ENCODE measurements at regions not wholly inside any gene's neighbourhood (a gene's known extent, or its start where the extent isn't known, plus 50 kb on each side); places are given as distances from the start of the nearest gene placed in this dataset.

DNA sequence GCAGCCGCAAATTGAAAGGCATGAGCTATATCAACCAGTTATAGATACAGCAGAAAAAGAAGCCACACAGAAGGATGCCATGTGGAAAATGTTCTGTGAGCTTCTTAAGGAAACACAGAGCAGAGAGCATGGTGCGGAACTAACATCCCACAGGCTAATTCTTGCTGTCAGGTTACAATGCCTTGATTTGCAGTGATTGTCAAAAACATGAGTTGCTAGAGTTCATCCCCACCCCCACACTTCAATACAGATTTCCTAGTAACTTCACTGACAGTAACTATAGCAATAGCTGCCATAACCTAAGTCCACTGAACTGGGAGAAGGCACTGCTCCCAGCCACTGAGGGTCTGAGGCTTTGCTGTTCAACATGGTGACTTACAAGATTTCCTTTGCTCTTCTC, 821.6 kb downstream of the SQOR start:
- FAIRE-seq, result no peak

DNA sequence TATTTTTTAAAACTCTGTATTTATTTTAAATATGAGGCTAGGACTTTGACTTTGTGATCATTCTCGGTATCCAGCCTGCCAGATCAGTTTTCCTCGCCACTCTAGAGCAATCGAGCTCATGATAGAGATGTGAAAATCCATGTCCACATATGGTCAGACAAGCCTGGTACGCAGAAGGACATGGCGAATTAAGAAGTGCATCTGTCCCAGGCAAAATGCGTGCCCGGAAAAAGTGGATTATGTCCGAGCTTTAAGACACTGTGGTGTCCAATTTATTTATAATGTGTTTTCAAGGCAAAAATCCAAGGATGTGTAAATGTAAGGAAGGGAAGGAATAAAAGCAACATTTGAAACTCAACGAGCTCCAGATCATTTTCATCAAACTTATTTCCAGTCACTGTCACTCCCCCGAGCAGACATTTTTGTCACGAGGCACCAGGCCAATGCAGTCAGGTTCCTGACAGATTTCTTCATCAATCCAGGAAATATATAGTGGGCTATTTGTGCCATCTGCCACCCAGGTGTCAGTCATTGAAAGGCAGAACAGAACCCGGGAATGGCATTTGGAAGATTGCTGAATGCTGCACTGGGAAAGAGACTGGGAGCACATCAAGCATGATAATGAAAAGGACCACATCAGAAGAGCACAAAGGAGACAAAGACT, 825.7 kb downstream of the SQOR start:
- FAIRE-seq (no peak), DNase-seq (ENCODE audit: low spot score in 2 of 2) (no peak)

More for the DNA sequence above, 821.6 kb downstream of the SQOR start:
- no peak for DNase-seq (ENCODE audit: low spot score in 2 of 2)

DNA sequence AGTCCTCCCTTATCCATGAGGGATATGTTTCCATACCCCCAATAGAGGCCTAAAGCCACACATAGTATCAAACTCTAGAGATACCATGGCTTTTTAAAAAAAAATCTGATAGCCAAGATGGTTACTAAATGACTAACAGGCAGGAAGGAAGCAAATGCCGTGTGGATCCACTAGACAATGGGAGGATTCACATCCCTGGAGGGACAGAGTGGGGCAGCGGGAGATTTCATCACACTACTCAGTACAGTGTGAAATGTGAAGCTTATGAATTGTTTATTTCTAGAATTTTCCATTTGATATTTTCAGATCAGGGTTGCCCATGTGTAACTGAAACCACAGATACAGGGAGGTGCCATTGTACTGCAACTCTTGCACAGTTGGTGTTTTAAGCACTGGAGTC, 826.6 kb downstream of the SQOR start:
- DNase-seq (ENCODE audit: low spot score in 2 of 2), result no peak
- FAIRE-seq, result no peak

DNA sequence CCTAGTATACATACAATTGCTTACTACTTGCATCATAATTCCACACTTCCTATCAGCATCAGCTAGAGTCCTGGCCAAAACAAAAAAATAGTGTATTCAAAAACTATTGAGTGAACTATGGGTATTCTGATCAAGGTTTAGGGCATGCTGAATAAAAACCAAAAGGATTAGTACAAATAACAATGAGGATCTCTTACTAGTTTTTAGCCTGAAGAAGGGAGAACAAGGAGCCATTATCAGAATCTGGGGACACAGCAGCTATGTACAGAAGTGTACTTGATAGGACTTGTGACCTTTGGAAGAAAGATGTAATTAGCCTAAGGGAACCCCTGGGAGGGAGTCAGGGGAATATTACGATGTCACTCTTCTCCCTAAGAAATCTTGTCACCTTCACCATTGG, 832.2 kb downstream of the SQOR start:
- no peak for DNase-seq (ENCODE audit: low spot score in 2 of 2)
- no peak for FAIRE-seq

- DNase-seq (ENCODE audit: low spot score in 2 of 2) (no peak), FAIRE-seq (no peak)
Observed at GRCh38 chr15:46471096-46471495, 836.3 kb downstream of the SQOR start.

DNA sequence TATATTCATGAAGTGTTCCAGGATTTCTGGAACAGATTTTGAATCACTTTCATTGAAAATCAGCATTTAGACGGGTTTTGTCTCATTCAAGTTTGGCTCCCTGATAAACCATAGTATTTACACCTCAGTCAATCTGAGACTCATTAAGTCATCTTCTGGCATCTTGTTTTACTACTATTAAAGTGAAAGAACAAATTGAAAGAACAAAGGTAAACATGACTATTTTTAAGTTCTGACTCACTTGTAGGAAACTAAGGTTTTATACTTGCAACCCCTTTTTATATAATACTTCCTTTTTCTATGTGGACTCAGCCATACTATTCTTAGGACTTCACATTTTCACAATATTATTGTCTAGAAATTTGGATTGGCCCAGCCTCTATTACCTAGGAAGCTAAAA, 854.4 kb downstream of the SQOR start:
- DNase-seq (ENCODE audit: low spot score in 2 of 2) (no peak), FAIRE-seq (no peak)

DNA sequence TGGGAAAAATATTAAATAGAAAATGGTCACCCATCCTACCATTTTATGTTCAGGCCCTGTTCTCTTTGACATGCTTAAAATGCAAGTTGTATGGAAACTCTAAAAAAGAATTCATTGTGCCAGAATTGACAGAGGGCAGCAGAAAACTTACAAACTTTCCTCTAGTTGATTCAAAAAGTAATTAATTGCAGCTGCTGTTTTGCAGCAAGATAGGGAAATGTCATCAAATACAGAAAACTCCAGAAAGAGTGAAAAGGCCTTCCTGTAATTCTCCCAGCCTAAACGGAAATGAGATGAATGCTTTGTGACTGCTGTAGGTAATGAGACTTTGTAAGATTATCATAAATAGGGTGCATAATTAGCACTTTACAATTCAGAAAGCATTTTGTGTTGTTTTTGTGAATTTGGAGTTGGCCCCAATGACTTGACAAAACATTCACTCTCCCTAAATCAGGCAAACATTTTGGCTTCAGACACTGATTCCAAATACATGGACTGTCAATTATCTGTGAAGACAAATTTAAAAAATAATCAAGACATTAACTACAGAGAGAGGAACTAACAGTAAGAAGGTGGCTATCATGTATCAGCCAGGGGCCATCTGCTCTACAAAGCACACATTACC, 861.8 kb downstream of the SQOR start:
- DNase-seq (ENCODE audit: low spot score in 2 of 2) (no peak), FAIRE-seq (no peak)

- FAIRE-seq (no peak), DNase-seq (ENCODE audit: low spot score in 2 of 2) (no peak)
Observed at GRCh38 chr15:46502667-46503066, 867.8 kb downstream of the SQOR start.

DNA sequence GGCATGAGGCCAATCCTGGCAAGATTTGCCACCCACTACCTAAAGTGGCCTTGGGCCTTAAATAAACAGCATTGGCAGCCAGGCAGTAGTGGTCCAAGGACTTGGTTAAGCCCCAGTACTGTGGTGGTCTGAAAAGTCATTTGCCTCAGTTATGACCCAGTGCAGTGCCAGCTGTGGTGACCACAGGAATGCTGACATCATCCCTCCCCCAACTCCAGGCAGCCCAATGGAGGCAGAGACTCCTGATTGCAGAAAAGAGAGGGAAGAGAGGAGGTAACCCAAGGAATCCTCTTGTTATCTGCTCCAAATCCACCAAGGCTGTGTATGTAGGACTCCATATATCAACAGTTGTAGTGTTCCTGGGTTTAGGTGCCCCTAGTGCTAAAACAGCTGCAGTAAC, 883.6 kb downstream of the SQOR start:
- FAIRE-seq (no peak), DNase-seq (ENCODE audit: low spot score in 2 of 2) (no peak)

DNA sequence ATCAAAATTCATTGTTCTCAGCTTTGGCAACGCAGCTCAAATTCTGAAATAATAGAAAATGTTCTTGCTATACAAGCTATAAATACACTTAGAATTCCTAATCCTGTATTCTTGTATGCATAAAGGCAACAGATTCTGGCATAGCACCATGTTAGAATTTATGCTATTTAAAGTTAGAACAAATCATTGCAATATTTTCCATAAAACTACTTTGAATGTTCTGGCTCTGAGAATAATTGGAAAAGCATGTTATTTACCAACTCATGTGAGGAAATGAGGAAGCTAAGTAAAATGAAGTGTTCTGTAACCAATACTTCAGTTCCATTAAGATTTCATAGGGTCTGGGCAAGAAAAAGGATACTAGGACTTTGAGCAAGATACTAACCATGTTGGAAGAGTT, 888.9 kb downstream of the SQOR start:
- FAIRE-seq, result no peak
- DNase-seq (ENCODE audit: low spot score in 2 of 2), result no peak

DNA sequence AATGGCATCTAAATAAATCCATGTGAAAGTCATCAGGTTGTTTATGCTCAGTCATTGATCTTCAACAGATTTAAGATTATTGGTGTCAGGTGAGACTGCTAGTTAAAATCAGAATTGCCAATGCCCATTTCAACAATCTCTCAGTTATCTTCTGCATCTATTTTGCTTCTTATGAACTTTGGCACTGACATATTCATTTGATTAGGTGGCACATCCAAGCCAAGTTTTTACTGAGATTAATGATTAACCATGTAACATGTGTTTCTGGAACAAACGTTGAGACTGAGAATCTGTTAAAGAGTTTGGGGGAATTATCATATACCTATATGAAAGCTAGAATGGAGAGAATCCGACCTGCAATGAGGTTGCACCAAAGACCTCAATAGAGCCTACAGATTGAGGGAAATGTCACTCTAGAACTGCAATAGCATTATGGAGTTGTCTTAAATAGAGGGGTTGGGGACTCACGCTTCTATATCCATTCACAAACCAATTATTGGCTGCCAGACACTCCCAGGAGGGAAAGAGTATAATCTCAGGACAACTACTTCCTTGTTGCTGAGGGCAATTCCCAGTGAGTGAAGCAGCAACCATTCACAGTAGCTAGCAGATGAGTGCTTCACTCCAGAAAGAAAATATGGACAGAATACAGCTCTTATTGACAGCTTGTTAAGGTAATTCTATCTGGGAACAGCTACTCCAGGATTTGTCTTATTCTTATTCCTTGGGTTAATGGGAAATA, 891.3 kb downstream of the SQOR start:
- DNase-seq (ENCODE audit: low spot score in 2 of 2), result no peak
- no peak for FAIRE-seq

GRCh38 chr15:46526726-46527110, 891.9 kb downstream of the SQOR start:
- DNase-seq (ENCODE audit: low spot score in 2 of 2), result no peak
- no peak for FAIRE-seq

- FAIRE-seq, result no peak
- no peak for DNase-seq (ENCODE audit: low spot score in 2 of 2)
Observed at GRCh38 chr15:46543626-46544025, 908.8 kb downstream of the SQOR start.

DNA sequence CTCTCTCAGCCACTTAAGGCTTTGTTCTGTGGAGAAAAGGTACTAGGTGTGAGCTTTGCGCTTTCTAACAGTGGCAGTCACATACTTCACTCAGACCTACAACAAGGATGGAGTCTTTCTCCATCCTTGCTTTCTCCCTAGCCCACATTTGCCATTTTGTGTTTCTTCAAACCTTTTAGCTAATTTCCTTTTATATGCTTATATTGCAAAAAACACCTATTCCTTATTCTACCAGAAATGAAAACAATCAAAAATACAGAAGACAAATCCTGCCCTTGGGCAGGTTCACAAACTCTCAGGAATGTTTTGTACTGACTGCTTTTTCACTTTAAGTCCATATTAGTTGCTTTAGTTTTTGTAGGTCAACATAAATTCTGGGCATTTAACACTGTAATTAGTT, 914.2 kb downstream of the SQOR start:
- no peak for FAIRE-seq
- DNase-seq (ENCODE audit: low spot score in 2 of 2), result no peak

DNA sequence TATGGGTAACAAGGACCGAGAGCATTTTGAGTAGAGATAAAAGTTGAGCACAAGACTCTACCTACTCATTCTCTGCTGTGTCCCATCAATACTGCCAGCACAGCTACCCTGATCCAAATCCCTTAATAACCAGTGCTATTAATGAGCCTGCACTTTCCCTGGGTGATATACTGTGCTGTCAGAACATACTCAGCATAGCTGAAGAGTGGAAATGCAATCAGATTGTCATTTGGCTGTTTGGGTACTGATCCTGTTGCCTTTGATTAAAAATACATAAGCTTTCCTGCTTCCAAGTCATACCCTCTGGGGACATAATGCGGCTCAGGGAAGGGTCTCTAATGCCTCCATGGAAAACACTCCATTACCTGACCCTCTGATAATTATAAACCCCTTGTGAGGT, 917.5 kb downstream of the SQOR start:
- FAIRE-seq, result no peak
- no peak for DNase-seq (ENCODE audit: low spot score in 2 of 2)

DNA sequence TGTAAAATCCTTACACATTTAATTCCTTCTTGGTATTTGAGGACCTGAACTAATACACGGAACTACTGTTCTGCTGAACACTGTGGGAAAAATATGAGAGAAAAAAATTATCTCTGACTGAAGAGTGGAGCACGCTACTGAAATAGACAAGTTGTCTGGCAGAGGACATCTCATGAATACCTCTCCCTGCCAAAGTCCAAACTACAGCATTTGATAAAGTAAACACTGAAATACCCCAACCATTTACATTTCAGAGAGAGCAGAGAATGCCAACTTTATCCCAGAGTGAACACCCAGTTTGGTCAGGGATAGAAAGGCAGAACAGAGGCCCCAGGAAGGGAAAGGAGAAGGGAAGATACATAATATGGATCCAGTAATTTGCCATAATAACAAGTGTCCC, 920.7 kb downstream of the SQOR start:
- no peak for FAIRE-seq
- DNase-seq (ENCODE audit: low spot score in 2 of 2), result no peak

- no peak for DNase-seq (ENCODE audit: low spot score in 2 of 2)
- no peak for FAIRE-seq
Observed at GRCh38 chr15:46556010-46556409, 921.2 kb downstream of the SQOR start.

DNA sequence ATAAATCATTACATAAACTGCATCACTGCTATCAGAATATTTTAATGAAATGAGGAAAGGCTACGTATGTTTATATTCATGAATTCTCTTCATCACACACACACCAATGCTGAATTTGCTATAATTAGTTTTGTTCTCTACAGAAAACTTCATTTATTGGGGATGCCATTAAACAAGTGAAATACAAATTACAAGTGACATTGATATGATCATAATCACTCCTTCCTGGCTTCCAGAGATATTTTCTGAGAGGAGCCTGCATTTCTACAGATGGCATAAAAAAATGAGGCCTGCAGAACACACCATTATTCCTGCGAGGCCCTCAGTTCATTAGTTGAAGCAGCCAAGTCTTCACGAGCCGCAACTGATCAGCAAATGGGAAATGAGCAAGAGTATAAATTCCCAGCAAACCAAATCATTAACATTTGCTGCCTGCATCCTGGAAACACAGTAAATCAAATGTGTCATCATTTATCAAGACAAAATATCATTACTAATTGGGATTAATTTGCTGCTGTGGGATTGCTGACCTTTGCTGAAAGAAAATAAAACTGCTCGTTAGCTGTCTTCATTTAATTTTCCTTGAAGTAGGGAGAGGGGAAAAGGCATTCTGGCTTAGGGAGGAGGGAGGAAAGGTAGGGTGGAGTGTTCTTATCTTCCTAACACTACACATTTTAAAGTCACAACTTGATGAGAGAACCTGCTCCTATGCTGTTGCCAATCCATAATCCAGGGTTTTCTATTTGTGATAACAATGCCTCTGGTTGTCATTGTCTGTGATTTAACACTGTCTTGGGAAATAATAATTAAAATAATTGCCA, 921.9 kb downstream of the SQOR start:
- FAIRE-seq (no peak), DNase-seq (ENCODE audit: low spot score in 2 of 2) (no peak)

GRCh38 chr15:46567968-46568367, 933.1 kb downstream of the SQOR start:
- DNase-seq (ENCODE audit: low spot score in 2 of 2) (no peak), FAIRE-seq (no peak)

GRCh38 chr15:46569781-46570180, 935.0 kb downstream of the SQOR start:
- no peak for FAIRE-seq
- DNase-seq (ENCODE audit: low spot score in 2 of 2), result no peak
